T-helper 17 cell (primary cell): ENCODE measurements at regions not wholly inside any gene's neighbourhood (a gene's known extent, or its start where the extent isn't known, plus 50 kb on each side); places are given as distances from the start of the nearest gene placed in this dataset.

ENCODE experiments used
- ATAC-seq: fragments of 150-1000 bp; cut with Tn5 transposase; 2 replicates; pipeline ENCODE4 v1.10.0; 2021; ENCODE audit warnings: mild to moderate bottlenecking, moderate library complexity
- DNase-seq, 3 donors: peaks; one replicate each; pipeline versions ENCODE4 v3.0.0 to v3.0.0-alpha.2; 2020 to 2021
- H3K9me3 ChIP-seq: one replicate; pipeline ENCODE4 v1.7.0; 2013; ENCODE audit warnings: low read length, mild to moderate bottlenecking; ENCODE audit not compliant: control insufficient read depth, poor library complexity, severe bottlenecking
- H3K27ac Mint-ChIP-seq: one replicate; pipeline ENCODE4 v1.8.0; 2022; ENCODE audit warnings: mild to moderate bottlenecking, moderate library complexity, mixed read lengths
- H3K27me3 Mint-ChIP-seq: one replicate; pipeline ENCODE4 v1.8.0; 2022; ENCODE audit warnings: mixed read lengths
- H3K36me3 Mint-ChIP-seq: one replicate; pipeline ENCODE4 v1.8.0; 2022; ENCODE audit warnings: low read depth, mixed read lengths
- H3K4me1 Mint-ChIP-seq: one replicate; pipeline ENCODE4 v1.8.0; 2022; ENCODE audit warnings: mild to moderate bottlenecking, mixed read lengths
- H3K4me3 Mint-ChIP-seq: one replicate; pipeline ENCODE4 v1.8.0; 2022; ENCODE audit warnings: mild to moderate bottlenecking, moderate library complexity, mixed read lengths

DNA sequence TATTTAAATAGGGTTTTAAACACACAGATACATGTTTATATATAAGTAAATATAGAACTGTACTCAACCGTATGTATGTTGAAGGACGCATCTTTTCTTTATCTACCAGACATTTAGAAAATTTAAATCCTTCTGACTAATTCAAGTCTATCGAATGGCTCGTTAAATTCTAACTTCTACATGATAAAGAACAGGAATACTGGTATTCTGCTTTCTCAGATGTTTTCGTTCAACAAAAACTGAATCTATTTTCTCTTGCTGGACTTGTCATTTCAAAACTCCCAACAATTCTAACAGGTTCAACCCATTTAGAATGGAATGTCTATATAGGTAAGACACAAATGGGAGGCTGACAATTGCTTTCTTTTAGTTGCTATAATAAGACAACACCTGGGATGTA lies 978.3 kb upstream of the ADGRL3 start:
- no peaks in the 10 kb centered on the region for H3K4me1 Mint-ChIP-seq
- H3K36me3 Mint-ChIP-seq = no peaks in the 10 kb centered on the region
- no peak overlapping the region for H3K4me3 Mint-ChIP-seq
- no peaks in the 10 kb centered on the region for H3K9me3 ChIP-seq
- DNase-seq = no peak
- H3K27ac Mint-ChIP-seq = no peak overlapping the region
- no peak for ATAC-seq
- H3K27me3 Mint-ChIP-seq = no peaks in the 10 kb centered on the region

DNA sequence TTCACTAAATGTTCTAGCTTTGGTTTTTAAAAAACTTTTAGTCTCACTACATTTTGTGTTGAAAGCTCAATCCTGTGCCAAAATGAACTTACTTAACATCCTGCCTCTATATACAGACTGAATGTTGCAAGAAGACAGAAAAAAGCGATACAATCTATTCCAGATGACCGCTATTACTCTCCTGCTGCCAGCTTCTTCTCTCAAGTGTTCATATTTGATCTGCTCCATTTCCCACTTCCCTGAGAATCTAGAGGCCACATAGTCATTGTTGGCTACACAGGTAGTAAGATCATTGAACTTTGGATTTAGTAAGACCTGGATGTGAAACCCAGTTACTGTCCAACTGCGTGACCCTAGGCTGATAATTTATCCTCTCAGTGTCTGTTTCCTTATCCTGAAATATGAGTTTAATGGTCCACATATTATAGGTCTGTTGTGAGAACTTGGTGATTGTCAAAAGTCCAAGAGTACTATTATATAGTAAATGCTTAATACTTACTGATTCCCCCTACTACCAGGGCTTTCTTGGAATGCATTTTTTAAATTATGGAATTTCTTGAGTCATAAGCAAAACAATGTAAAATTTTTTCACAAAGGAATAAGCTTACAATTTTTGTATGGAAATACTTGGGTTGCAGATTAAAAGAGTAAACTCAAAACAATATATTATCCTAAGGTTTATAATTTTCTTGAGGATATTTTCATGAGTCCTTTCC lies 976.8 kb upstream of the ADGRL3 start:
- H3K27me3 Mint-ChIP-seq = no peaks in the 10 kb centered on the region
- no peaks in the 10 kb centered on the region for H3K9me3 ChIP-seq
- H3K36me3 Mint-ChIP-seq = no peaks in the 10 kb centered on the region
- no peaks in the 10 kb centered on the region for H3K4me1 Mint-ChIP-seq
- no peak overlapping the region for H3K4me3 Mint-ChIP-seq
- H3K27ac Mint-ChIP-seq = no peak overlapping the region
- DNase-seq = no peak
- no peak for ATAC-seq

- no peak overlapping the region for H3K4me3 Mint-ChIP-seq
- DNase-seq = no peak
- no peaks in the 10 kb centered on the region for H3K36me3 Mint-ChIP-seq
- no peak overlapping the region for H3K27ac Mint-ChIP-seq
- ATAC-seq = no peak
- H3K4me1 Mint-ChIP-seq = no peaks in the 10 kb centered on the region
- no peaks in the 10 kb centered on the region for H3K27me3 Mint-ChIP-seq
- H3K9me3 ChIP-seq = no peaks in the 10 kb centered on the region
These were observed 958.3 kb upstream of the ADGRL3 start for GRCh38 chr4:60241866-60242265.

GRCh38 chr4:60249784-60250183 lies 950.3 kb upstream of the ADGRL3 start:
- no peak overlapping the region for H3K4me3 Mint-ChIP-seq
- no peak for ATAC-seq

DNA sequence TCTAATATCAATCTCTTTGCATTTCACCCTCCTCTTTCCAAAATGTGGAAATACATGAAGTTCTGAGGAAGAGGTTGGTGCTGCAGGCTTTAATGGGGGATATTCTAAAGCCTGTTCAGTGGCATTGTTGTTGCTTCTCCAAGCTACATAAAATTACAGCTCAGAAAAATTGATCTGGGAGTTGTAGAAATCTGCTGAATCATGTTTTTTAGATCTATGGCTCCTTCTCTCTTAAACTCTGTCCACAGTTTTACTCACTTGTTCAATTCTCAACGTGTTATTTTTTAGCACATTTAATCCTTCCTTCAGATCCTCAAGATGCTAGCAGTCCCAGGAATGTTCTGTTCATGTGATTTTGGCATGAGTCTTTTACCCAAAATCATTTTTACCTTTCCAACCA lies 949.5 kb upstream of the ADGRL3 start:
- DNase-seq = no peak
- no peaks in the 10 kb centered on the region for H3K36me3 Mint-ChIP-seq
- no peaks in the 10 kb centered on the region for H3K27me3 Mint-ChIP-seq
- no peak for ATAC-seq
- H3K27ac Mint-ChIP-seq = no peak overlapping the region
- H3K4me1 Mint-ChIP-seq = no peaks in the 10 kb centered on the region
- H3K4me3 Mint-ChIP-seq = no peak overlapping the region
- H3K9me3 ChIP-seq = no peaks in the 10 kb centered on the region

More at GRCh38 chr4:60249784-60250183, 950.3 kb upstream of the ADGRL3 start:
- Mint-ChIP-seq H3K4me1 (no peaks in the 10 kb centered on the region), H3K36me3 (no peaks in the 10 kb centered on the region), H3K27me3 (no peaks in the 10 kb centered on the region), H3K27ac (no peak overlapping the region)
- no peaks in the 10 kb centered on the region for H3K9me3 ChIP-seq
- no peak for DNase-seq

DNA sequence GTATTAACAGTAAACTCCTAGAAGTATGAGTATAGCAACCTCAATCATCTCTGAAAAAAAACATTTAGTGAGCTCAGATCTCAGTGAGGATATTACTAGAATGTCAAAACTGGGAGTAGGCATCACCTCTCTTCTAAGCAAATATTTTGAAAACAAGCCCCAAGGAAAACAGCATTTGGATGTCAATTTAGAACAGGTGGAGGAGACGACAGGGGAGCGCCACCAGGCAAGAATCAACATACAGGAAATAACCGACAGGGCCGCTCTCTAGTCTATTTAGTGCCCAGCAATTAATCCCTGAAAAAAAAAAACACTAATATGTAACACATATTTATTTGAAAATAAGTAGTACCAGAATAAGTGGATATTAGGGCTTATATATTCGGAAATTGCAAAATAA lies 940.3 kb upstream of the ADGRL3 start:
- H3K4me1 Mint-ChIP-seq = no peaks in the 10 kb centered on the region
- DNase-seq (no peak), ATAC-seq (no peak)
- H3K9me3 ChIP-seq = no peaks in the 10 kb centered on the region
- no peaks in the 10 kb centered on the region for H3K36me3 Mint-ChIP-seq
- H3K4me3 Mint-ChIP-seq = no peak overlapping the region
- H3K27ac Mint-ChIP-seq = no peak overlapping the region
- H3K27me3 Mint-ChIP-seq = no peaks in the 10 kb centered on the region

GRCh38 chr4:60266505-60266904 lies 933.6 kb upstream of the ADGRL3 start:
- Mint-ChIP-seq H3K27ac (no peak overlapping the region), H3K4me3 (no peak overlapping the region)

GRCh38 chr4:60296386-60296785 lies 903.7 kb upstream of the ADGRL3 start:
- no peak for ATAC-seq
- no peaks in the 10 kb centered on the region for H3K36me3 Mint-ChIP-seq
- H3K4me3 Mint-ChIP-seq = no peak overlapping the region
- no peaks in the 10 kb centered on the region for H3K4me1 Mint-ChIP-seq
- H3K9me3 ChIP-seq = no peaks in the 10 kb centered on the region
- no peak overlapping the region for H3K27ac Mint-ChIP-seq
- DNase-seq = no peak
- H3K27me3 Mint-ChIP-seq = no peaks in the 10 kb centered on the region

More at GRCh38 chr4:60266505-60266904, 933.6 kb upstream of the ADGRL3 start:
- Mint-ChIP-seq H3K36me3 (no peaks in the 10 kb centered on the region), H3K27me3 (no peaks in the 10 kb centered on the region), H3K4me1 (no peaks in the 10 kb centered on the region)
- ATAC-seq = no peak
- no peaks in the 10 kb centered on the region for H3K9me3 ChIP-seq
- DNase-seq = no peak

DNA sequence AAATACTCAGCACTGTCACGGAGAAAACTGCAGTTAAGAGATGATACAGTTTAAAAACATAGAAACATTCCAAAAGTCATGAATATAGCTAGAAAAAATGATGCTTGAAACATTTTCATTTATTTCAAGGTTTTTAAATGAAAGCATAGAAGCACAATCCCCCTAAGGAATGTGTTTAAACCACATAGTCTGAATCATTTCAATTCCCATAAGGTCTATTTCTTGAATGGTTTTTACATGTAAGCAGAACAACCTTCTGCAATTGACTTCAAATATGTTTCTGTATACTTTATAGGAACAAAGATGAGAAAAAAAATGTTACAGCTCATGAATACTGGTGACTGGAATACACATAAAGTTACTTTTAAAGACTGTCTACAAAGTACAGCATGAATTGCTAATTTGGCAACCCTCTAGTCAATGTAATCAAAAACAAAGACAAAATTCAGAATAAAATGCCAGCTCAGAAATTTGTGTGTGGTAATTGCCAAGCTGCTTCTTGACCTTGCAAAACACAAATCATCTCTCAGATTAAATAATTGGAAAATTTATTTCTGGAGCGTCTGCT lies 886.4 kb upstream of the ADGRL3 start:
- no peaks in the 10 kb centered on the region for H3K4me1 Mint-ChIP-seq
- no peak overlapping the region for H3K27ac Mint-ChIP-seq
- H3K4me3 Mint-ChIP-seq = no peak overlapping the region
- no peak for ATAC-seq
- no peaks in the 10 kb centered on the region for H3K36me3 Mint-ChIP-seq
- H3K9me3 ChIP-seq = peaks cover 8% of the 10 kb centered on the region
- no peak for DNase-seq
- no peaks in the 10 kb centered on the region for H3K27me3 Mint-ChIP-seq

- Mint-ChIP-seq H3K4me3 (no peak overlapping the region), H3K4me1 (no peaks in the 10 kb centered on the region), H3K27me3 (no peaks in the 10 kb centered on the region), H3K27ac (no peak overlapping the region), H3K36me3 (no peaks in the 10 kb centered on the region)
- peaks cover 8% of the 10 kb centered on the region for H3K9me3 ChIP-seq
- DNase-seq = no peak
- ATAC-seq = no peak
These were observed 885.7 kb upstream of the ADGRL3 start for GRCh38 chr4:60314416-60314815.

- Mint-ChIP-seq H3K4me1 (no peaks in the 10 kb centered on the region), H3K27me3 (no peaks in the 10 kb centered on the region), H3K27ac (no peak overlapping the region), H3K4me3 (no peak overlapping the region), H3K36me3 (no peaks in the 10 kb centered on the region)
- ATAC-seq (no peak), DNase-seq (no peak)
- H3K9me3 ChIP-seq = peaks cover 8% of the 10 kb centered on the region
These were observed 884.5 kb upstream of the ADGRL3 start for GRCh38 chr4:60315586-60315985.

GRCh38 chr4:60326735-60327134 lies 873.4 kb upstream of the ADGRL3 start:
- Mint-ChIP-seq H3K36me3 (no peaks in the 10 kb centered on the region), H3K4me1 (no peaks in the 10 kb centered on the region), H3K27me3 (no peaks in the 10 kb centered on the region), H3K27ac (no peak overlapping the region), H3K4me3 (no peak overlapping the region)
- no peaks in the 10 kb centered on the region for H3K9me3 ChIP-seq
- no peak for ATAC-seq
- DNase-seq = no peak

GRCh38 chr4:60327651-60328050 lies 872.5 kb upstream of the ADGRL3 start:
- no peaks in the 10 kb centered on the region for H3K4me1 Mint-ChIP-seq
- H3K9me3 ChIP-seq = no peaks in the 10 kb centered on the region
- H3K27ac Mint-ChIP-seq = no peak overlapping the region
- ATAC-seq (no peak), DNase-seq (no peak)
- H3K36me3 Mint-ChIP-seq = no peaks in the 10 kb centered on the region
- no peaks in the 10 kb centered on the region for H3K27me3 Mint-ChIP-seq
- no peak overlapping the region for H3K4me3 Mint-ChIP-seq

- H3K4me3 Mint-ChIP-seq = no peak overlapping the region
- no peak overlapping the region for H3K27ac Mint-ChIP-seq
- H3K4me1 Mint-ChIP-seq = no peaks in the 10 kb centered on the region
- H3K9me3 ChIP-seq = no peaks in the 10 kb centered on the region
- ATAC-seq (no peak), DNase-seq (no peak)
- no peaks in the 10 kb centered on the region for H3K27me3 Mint-ChIP-seq
- H3K36me3 Mint-ChIP-seq = no peaks in the 10 kb centered on the region
These were observed 855.2 kb upstream of the ADGRL3 start for GRCh38 chr4:60344908-60345307.
